Urothelium cell line (cell line): ENCODE measurements at regions not wholly inside any gene's neighbourhood (a gene's known extent, or its start where the extent isn't known, plus 50 kb on each side); places are given as distances from the start of the nearest gene placed in this dataset.
A peak's percentile ranks its signal among the peaks of the same experiment; 100 is the strongest.
"Not testable (repeated sequence)": the region's sequence is repeated elsewhere in the genome, so short reads cannot be mapped to it uniquely, and the experiment has no call there.

ENCODE experiments used
- DNase-seq: peaks from one replicate; pipeline ENCODE4 v3.0.0; 2011; ENCODE audit warnings: low spot score, mixed read lengths
- FAIRE-seq: peaks from 2 replicates; lab custom pipeline; 2011; peaks lifted over from hg19 to GRCh38; lab: Jason Lieb, UNC

DNA sequence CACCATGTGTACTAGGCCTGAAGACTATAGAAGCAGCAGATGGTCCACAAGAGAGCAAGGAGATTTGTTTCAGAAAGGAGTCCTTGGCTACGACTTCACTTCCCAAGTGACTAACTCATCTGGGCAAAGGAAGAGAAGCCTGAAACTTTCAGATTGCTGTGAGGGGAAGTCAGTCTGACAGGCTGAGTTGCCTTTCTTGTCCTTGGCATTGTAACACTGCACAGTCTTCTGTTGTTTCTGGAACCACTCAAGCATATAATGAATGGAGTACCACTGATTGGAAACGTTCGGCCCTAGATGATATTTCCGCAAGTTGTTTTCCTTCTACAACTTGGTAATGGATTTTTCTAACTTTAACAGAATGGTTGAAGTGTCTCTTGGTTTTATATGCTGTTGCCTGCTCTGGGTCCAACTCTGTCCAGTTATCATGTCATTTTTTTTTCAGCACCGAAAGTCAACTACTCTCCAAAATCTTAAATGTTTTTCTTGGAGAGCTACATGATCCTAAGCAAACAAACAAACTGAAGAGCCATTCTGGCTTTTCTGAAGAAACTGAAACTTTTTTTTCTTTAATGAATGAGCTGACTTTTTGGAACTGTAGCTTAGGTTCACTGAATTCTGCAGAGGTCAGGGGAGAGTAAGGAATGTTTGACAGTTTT is 685.7 kb downstream of the MECOM start:
- no peak for DNase-seq
- no peak for FAIRE-seq

DNA sequence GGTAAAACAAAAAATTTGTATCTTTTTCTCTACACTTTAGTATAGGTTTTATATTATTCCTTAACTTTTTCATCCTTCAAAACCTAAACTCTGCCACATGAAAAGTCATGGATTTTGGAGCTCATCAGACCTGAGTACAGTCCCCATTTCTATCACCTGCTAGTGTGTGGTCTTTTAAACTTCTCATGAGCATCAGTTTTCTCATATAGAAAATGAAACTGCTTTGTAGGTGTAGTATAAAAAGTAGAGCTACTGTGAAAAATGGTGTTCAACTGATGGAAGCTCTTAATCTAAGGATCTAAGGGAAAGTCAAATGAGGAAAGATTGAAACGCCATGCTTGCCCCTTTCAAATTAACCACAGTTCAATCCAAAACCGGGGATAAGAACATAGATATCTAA is 686.5 kb downstream of the MECOM start:
- no peak for DNase-seq
- no peak for FAIRE-seq

DNA sequence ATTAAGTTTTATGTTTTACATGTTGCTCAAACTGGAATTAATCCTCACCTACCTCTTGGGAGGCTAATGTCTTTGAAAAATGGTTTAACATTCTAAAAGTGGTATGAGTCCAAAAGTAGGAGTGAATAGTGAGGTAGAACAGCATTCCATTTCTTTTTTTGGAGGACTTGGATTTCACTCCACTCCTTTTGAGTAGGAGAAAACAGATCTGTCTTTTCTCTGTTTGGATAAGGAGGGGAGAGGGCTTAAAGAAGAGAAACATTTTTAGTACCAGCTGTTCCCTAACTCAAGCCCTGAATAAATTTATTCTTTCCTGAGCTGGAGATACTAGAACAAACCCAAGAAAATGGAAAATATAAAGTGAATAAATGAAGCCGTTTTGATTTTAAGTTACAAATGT is 687.9 kb downstream of the MECOM start:
- no peak for FAIRE-seq
- DNase-seq = no peak

DNA sequence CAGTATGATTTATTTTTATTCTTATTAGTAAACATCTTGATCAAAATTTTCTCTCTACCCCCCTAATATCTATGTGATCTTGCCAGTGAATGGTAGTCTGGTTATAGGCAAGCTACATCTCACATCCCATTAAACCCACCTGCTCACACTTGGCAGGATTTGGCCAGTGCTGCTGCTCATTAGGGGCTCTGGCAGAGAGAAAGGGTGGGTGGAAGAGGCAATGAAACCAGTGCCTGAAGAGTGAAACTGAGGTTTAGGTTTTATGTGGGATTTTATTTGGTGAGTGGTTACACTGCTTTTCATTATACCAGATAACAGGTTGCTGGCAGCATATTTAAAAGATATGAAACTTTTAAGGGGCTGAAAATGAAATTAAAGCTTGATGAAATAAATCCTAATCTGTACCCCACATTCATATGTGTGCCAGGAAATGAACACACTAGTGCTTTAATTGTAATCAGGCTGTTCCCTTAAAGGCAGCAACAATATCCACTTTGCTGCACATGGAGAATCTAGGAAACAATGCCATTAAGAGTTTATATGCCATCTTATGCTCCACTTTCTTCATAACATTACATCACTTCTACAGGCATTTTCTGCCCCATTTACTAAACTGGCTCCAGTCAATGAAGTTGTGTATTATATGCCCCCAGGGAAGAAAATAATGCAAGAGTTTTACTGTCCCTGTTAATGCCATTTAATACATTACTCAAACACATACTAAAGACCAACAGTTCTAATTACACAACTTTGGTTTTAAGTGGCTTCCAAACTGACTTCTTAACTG is 688.7 kb downstream of the MECOM start:
- DNase-seq (no peak), FAIRE-seq (no peak)

DNA sequence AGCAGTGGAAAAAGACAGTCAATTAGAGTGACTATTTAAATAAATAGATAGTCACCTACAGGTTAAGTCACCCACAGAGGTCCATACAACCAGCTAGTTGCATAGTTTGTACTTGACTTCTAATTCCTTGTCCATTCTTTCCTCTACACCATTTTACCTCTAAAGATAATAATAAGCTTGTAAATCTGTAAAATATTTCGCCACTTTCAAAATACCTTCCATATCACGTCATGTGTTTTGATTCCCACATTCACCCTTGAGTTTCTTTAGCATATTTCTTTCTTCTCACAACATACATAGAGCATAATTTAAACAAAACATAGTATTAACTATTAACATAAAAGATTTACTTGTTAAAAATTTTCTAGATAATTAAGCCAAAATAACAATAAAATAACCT is 689.6 kb downstream of the MECOM start:
- FAIRE-seq (no peak), DNase-seq (no peak)

DNA sequence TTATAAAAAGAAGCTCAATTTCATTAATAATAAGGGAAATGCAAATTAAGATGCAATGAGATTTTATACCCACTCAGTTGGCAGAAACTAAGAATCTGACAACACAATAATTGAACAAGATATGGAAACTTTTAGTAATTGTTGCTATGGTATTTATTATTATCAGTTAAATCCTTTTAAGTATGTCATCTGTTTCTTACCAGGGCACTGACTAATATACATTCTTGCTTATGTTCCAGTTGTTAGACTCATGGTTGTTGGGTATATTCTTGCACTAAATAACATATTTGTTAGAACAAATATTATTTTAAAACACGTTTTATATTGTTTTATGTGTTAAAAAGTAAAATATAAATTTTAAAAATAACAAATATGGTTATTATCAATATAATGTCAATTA is 690.3 kb downstream of the MECOM start:
- DNase-seq = no peak
- FAIRE-seq = no peak

DNA sequence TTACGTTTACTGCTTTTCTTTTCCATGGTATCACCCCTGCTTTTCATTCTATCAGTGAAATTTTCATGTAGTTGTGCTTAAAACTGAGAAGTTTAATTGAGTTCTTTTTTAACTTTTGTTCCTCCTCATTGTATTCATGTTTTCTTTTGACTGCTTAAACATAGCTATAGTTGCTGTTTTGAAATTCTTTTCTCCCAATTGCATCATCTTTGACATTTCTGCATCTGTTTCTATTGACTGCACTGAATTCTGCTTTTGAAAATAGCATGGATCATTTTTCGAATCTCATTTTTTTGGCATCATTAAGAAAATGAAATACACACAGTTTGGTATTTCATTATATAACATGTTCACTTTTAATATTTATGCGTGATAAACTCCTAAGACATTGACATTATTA is 694.9 kb downstream of the MECOM start:
- DNase-seq (no peak), FAIRE-seq (no peak)

DNA sequence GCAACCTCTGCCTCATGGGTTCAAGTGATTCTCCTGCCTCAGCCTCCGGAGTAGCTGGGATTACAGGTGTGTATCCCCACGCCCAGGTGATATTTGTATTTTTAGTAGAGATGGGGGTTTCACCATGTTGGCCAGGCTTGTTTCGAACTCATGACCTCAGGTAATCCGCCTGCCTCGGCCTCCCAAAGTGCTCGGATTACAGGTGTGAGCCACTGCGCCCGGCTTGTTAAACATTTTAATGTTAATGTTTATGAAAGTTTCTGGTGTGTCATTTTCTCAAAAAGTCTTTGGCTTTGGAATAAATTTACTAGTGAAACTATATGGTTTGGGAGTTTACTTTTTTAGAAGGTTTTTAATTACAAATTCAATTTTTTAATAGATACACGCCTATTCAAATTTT is 698.8 kb downstream of the MECOM start:
- FAIRE-seq = no peak
- DNase-seq = no peak

DNA sequence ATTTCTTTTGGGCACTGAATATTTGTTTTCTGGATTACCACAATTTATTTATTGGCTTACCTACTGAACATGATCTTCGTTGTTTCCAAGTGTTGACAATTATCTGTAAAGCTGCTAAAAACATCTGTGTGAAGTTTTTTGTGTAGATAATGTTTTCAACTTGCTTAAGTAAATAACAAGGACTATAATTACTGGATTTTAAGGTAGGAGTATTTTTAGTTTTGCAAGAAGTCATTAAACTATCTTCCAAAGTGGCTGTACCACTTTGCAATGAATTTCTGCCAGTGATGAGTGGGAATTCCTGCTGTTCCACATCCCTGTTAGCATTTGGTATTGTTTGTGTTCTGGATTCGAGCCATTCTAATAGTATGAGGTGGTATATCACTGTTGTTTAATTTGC is 702.2 kb downstream of the MECOM start:
- DNase-seq (no peak), FAIRE-seq (no peak)

DNA sequence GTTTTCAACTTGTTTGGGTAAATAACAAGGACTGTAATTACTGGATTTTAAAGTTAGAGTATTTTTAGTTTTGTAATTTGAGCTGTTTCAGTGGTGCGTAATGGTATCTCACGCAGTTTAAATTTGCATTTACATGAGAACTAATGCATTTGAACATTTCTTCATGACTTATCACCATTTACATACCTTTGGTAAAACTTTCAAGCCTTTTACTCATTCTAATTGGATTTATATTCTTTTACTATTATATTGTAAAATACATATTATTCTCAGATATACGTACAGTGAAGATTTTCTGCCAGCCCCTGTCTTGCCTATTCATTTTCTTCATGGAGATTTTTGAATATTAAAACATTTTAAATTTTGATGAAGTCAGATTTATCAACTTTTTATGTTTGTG is 703.8 kb downstream of the MECOM start:
- FAIRE-seq (no peak), DNase-seq (no peak)

DNA sequence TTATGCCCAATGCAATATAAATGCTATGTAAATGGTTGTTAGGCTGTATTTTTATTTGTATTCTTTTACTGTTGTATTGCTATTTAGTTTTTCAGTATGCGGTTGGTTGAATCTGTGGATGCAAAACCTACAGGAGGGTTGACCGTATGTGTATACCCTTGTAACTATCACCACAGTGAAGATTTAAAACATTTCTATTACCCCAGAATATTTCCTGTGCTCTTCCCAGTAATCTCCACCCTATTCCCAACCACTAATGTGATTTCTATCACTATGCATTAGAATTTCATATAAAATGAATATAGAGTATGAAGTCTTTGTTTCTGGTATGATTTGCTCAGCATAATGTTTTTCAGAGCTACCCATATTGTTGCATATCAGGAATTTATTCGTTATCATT is 705.0 kb downstream of the MECOM start:
- DNase-seq = no peak
- no peak for FAIRE-seq

DNA sequence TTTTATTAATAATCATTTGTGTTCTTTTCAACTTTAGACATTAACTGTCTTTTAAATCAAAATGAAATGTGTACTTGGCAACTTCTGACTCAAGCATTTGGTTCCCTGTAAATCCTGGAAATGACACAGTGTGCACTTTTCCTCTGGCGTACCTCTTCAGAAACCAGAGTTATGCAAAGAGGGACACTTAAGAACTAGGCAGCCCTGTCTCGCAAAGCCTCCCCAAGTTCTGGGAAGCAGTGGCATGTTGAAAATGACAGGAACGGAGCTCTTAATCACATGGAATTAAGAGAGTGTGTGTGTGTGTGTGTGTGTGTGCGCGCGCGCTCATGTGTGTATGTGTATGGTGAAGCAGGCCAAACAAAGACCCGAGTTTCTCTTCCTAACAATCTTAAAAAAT is 707.4 kb downstream of the MECOM start:
- DNase-seq (no peak), FAIRE-seq (no peak)

DNA sequence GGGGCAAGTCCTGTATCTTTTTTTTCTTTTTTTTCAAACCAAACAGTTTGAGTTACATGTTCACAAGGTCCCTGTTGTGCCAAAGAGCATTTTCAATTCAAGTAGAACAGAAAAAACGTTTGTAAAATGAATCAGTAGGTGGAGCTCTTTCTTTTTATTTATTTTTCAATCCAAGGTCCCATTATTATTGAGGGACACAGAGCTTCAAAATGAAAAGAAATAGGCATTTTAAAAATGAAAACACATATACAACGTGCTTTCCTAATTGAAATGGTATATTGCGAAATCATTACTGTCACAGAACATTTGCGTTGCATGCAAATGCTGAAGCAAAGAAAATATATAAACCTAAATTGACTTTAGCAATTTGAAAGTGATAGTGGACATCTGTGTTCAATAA is 711.0 kb downstream of the MECOM start:
- FAIRE-seq = no peak
- peak; percentile 2 for DNase-seq

DNA sequence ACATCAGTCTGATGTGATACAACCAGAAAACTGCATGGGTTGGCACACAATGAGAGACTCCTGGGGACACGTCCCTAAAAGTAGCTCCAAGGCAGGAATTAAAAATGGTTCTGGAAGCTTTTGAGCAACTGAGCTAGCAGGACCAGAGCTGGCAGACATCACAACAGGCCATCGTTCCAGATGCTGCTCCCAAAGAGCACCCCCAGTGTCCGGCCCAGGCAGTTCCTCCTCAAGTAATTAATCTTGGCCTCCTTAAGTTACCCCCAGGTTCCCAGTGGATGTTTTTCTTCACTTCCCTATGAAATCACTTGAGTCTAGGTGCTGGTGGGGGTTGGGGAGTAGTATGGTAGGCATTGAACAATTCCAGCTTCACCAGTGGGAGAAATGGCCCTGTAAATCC is 711.6 kb downstream of the MECOM start:
- FAIRE-seq (no peak), DNase-seq (peak; percentile 5)

DNA sequence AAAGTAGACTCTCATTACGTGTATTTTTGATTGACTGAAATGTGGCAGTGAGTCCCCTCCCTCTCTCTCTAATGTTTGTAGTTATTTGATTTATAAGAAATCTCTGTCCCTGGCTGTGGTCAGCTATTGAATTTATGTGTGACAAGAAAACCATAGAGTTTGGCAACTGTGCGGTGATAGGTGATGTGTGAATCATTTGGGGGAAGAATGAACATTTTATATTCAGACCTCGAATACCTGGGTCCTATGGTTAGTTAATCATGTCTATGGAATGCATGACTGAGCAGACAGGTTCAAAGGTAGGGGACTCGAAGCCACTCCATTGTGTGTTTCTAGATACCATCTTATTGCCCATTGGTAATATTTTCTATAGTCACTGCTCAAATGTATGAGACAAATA is 712.1 kb downstream of the MECOM start:
- DNase-seq (peak; percentile 39), FAIRE-seq (no peak)

DNA sequence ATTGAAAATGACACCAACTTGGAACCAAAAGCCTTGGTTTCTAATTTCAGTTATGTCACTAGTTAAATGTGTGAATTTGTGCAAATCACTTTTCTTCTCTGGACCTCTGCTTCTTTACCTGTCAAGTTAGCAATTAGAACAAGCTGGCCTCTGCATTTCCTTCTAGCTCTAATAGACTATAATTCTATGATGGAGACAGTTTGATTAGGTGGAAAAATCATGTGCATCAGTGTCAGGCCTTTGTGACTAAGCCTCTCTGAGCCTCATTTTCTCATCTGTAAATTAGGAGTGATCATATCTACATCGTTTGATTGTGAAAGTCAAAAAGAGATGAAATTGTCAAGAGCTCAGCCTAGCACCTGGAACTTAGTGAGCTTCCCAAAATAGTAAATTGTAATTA is 712.9 kb downstream of the MECOM start:
- FAIRE-seq = no peak
- DNase-seq = no peak

DNA sequence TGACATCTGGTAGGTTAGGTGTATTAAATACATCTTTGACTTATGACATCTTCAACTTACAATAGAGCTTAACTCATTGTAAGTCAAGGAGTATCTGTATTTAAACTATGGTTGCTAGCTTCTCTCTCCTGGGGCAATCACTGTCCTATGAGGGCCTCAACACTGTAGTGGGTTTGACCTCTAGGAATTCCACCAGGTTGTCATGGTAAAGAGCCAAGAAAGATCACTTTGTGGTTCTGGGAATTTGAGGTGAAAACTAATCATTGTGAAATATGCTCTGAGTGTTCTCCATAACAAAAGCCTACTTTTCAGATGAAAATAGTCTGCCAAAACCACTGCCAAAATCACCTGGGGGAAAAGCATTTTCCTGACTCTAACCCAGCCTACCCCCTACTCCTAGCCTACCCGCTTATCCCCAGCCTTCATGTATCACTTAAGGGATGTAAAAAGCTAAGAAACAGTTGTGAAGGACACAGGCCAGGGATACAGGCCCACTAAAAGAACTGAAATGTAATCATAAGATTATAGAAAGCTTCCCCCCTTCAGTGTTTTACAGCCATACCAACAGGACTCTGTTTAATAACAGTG is 723.8 kb downstream of the MECOM start:
- DNase-seq (no peak), FAIRE-seq (no peak)

DNA sequence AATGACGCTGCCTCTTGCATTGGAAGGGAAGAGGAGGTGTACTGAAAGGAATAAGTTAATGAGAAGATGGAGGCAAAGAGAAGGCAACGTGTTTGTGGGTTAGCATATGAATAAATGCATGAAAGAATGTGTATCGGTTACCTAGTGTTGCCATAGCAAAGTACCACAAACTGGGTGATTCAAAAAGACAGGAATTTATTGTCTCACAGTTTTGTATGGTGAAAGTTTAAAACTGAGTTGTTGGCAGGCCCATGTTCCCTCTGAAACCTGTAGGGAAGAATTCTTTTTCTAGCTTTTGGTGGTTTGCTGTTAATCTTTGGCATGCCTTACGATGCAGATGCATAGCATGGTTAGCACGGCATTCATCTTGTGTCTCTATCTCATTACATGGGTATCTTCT is 729.9 kb downstream of the MECOM start:
- no peak for FAIRE-seq
- peak; percentile 11 for DNase-seq

DNA sequence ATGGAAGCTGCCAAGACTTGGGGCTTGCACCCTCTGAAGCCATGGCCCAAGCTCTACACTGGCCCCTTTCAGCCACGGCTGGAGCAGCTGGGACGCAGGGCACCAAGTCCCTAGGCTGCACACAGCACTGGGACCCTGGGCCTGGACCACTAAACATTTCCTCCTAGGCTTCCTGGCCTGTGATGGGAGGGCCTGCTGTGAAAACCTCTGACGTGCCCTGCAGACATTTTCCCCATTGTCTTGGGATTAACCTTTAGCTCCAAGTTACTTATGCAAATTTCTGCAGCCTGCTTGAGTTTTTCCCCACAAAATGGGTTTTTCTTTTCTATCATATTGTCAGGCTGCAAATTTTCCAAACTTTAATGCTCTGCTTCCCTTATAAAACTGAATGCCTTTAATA is 733.5 kb downstream of the MECOM start:
- not testable (repeated sequence) for FAIRE-seq

DNA sequence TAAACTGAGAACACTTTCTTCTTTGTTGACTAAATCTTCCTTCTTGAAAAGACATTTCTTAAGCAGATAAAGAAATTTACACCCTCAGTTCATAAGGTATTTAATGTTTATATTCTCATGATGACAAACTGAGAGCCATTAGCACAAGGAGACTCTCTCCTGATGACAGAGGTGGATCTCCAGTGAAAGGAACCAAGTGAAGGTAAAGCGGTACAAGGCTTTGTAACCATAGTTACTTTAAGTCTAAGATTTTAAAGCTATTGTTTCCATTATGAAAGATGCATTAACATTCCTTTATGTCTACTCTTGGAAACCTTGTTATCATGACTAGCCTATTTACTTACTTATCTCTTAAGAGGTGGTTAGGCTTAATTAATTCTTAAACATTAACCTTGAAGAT is 737.1 kb downstream of the MECOM start:
- no peak for FAIRE-seq
- DNase-seq = no peak

More for the DNA sequence above, 733.5 kb downstream of the MECOM start:
- not testable (repeated sequence) for DNase-seq

DNA sequence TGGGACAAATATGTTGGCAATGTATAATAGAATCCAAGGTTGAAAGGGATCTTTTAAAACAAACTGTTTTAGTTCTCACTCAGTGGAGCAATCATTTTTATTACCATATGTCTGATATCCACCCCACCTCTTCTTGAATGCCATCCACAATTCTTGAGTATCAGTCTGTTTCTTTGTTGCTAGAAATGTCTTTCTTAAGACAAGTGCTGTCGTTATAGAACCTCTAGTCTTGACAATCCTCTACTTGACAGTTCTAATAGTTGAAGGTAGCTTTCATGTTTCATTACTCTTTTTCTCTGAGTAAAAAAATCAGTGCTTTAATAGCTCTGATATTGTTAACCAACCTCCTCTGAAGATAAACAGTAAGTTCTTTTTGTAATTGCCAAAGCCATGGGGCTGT is 737.9 kb downstream of the MECOM start:
- no peak for DNase-seq
- no peak for FAIRE-seq

DNA sequence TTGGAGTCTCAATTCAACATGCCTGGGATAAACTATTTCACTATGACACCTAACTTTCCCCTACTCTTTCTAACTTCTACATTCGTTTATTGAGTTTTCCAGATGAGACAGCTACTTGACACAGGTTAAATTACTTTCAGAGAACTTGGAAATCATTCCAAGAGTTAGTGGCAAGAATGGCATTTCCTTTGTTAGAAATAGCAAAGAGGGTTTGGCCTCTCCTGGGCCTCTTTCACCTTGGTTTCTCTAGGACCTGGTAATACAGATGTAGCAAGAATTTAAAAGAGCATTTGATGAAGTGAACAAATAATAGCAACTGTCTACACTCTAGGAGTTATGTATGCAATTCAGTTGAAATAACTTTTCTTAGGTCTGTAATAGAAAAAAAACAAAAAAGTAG is 748.9 kb downstream of the MECOM start:
- DNase-seq (peak; percentile 4), FAIRE-seq (no peak)
